ENCODE measurements at regions not wholly inside any gene's neighbourhood (a gene's known extent, or its start where the extent isn't known, plus 50 kb on each side); places are given as distances from the start of the nearest gene placed in this dataset.

GRCh38 chr4:29560452-29560851 is 1159.7 kb upstream of the PCDH7 start:
- Mint-ChIP-seq H3K9me3 (peaks cover 0 to 13% (median 5%) of the 10 kb centered on the region in 7 donors), H3K27ac (no peak overlapping the region), H3K4me1 (no peaks in the 10 kb centered on the region), H3K27me3 (ENCODE audit: low read depth in 3 of 3) (no peaks in the 10 kb centered on the region), H3K36me3 (no peaks in the 10 kb centered on the region), H3K4me3 (no peak overlapping the region)
- no peaks in the 10 kb centered on the region for H4K20me1 ChIP-seq (ENCODE audit: insufficient read depth, low read length)
- no peak overlapping the region for H3K4me3 ChIP-seq (replicated peaks in 1 of 3; ENCODE audit: low read depth in 2 of 3, low read length in 3 of 3)
- no peak for TF ChIP-seq CTCF (IDR thresholded peaks at IDR 0.05)
- no peaks in the 10 kb centered on the region for H3K27me3 ChIP-seq (ENCODE audit: control insufficient read depth in 2 of 2, insufficient read depth in 2 of 2, low read length in 2 of 2)
- no peak for DNase-seq
- H3K9ac ChIP-seq (ENCODE audit: insufficient read depth, low read length, poor library complexity, severe bottlenecking): no peak overlapping the region
- no peaks in the 10 kb centered on the region for H3K4me1 ChIP-seq (ENCODE audit: control insufficient read depth in 1 of 2, insufficient read depth in 2 of 2, low read length in 2 of 2)
- no peak overlapping the region for H3K27ac ChIP-seq (ENCODE audit: low read depth in 1 of 2, low read length in 2 of 2)
- H3K9me3 ChIP-seq (replicated peaks in 1 of 2; ENCODE audit: control insufficient read depth in 1 of 2, insufficient read depth in 1 of 2, low read length in 2 of 2): no peaks in the 10 kb centered on the region
- intact Hi-C loops (cut with micrococcal nuclease): no loop called here
- H3K4me2 ChIP-seq (replicated peaks; ENCODE audit: extremely low read depth, low read length, poor library complexity, severe bottlenecking): no peak overlapping the region
- no CpG with 5 or more reads among the region's 1 CpG for WGBS (ENCODE audit: insufficient coverage)
- no peak overlapping the region for H2AFZ ChIP-seq (ENCODE audit: insufficient read depth, low read depth, low read length, poor library complexity, severe bottlenecking)
- H3K36me3 ChIP-seq (replicated peaks in 1 of 2; ENCODE audit: control insufficient read depth in 1 of 2, insufficient read depth in 2 of 2, low read length in 2 of 2): no peaks in the 10 kb centered on the region
- no peaks in the 10 kb centered on the region for H3K79me2 ChIP-seq (ENCODE audit: insufficient read depth, low read length)

GRCh38 chr4:29565256-29565655 is 1154.9 kb upstream of the PCDH7 start:
- H3K36me3 Mint-ChIP-seq: no peaks in the 10 kb centered on the region
- no peak overlapping the region for H2AFZ ChIP-seq (ENCODE audit: insufficient read depth, low read depth, low read length, poor library complexity, severe bottlenecking)
- WGBS (ENCODE audit: insufficient coverage): no CpG with 5 or more reads among the region's 2 CpGs
- H3K27me3 ChIP-seq (ENCODE audit: control insufficient read depth in 2 of 2, insufficient read depth in 2 of 2, low read length in 2 of 2): no peaks in the 10 kb centered on the region
- H3K79me2 ChIP-seq (ENCODE audit: insufficient read depth, low read length): no peaks in the 10 kb centered on the region
- H3K4me2 ChIP-seq (replicated peaks; ENCODE audit: extremely low read depth, low read length, poor library complexity, severe bottlenecking): no peak overlapping the region
- H3K4me1 ChIP-seq (ENCODE audit: control insufficient read depth in 1 of 2, insufficient read depth in 2 of 2, low read length in 2 of 2): no peaks in the 10 kb centered on the region
- TF ChIP-seq CTCF (IDR thresholded peaks at IDR 0.05): no peak
- no peak for DNase-seq
- no peaks in the 10 kb centered on the region for H4K20me1 ChIP-seq (ENCODE audit: insufficient read depth, low read length)
- intact Hi-C loops (cut with micrococcal nuclease): no loop called here
- H3K4me3 Mint-ChIP-seq: no peak overlapping the region
- no peak overlapping the region for H3K27ac ChIP-seq (ENCODE audit: low read depth in 1 of 2, low read length in 2 of 2)
- H3K9me3 Mint-ChIP-seq: peaks cover 0 to 8% (median 5%) of the 10 kb centered on the region in 7 donors
- H3K9ac ChIP-seq (ENCODE audit: insufficient read depth, low read length, poor library complexity, severe bottlenecking): no peak overlapping the region
- no peaks in the 10 kb centered on the region for H3K4me1 Mint-ChIP-seq
- no peaks in the 10 kb centered on the region for H3K36me3 ChIP-seq (replicated peaks in 1 of 2; ENCODE audit: control insufficient read depth in 1 of 2, insufficient read depth in 2 of 2, low read length in 2 of 2)
- H3K27me3 Mint-ChIP-seq (ENCODE audit: low read depth in 3 of 3): no peaks in the 10 kb centered on the region
- no peaks in the 10 kb centered on the region for H3K9me3 ChIP-seq (replicated peaks in 1 of 2; ENCODE audit: control insufficient read depth in 1 of 2, insufficient read depth in 1 of 2, low read length in 2 of 2)
- H3K27ac Mint-ChIP-seq: no peak overlapping the region
- H3K4me3 ChIP-seq (replicated peaks in 1 of 3; ENCODE audit: low read depth in 2 of 3, low read length in 3 of 3): no peak overlapping the region

Measured in CD14-positive monocyte (primary cell).